ENCODE measurements at regions not wholly inside any gene's neighbourhood (a gene's known extent, or its start where the extent isn't known, plus 50 kb on each side); places are given as distances from the start of the nearest gene placed in this dataset.

DNA sequence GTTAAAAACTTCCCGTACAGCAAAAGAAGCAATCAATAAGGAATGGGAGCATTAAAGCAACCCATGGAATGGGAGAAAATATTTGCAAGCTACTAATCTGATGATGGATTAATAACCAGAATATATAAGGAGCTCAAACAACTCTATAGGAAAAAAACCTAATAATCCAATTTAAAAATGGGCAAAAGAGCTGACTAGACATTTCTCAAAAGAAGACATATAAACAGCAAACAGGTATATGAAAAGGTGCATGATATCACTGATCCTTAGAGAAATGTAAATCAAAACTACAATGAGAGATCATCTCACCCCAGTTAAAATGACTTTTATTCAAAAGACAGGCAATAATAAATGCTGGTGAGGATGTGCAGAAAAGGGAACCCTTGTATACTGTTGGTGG lies 52.7 kb upstream of the POU1F1 start:
- TF ChIP-seq, protein P1, sequence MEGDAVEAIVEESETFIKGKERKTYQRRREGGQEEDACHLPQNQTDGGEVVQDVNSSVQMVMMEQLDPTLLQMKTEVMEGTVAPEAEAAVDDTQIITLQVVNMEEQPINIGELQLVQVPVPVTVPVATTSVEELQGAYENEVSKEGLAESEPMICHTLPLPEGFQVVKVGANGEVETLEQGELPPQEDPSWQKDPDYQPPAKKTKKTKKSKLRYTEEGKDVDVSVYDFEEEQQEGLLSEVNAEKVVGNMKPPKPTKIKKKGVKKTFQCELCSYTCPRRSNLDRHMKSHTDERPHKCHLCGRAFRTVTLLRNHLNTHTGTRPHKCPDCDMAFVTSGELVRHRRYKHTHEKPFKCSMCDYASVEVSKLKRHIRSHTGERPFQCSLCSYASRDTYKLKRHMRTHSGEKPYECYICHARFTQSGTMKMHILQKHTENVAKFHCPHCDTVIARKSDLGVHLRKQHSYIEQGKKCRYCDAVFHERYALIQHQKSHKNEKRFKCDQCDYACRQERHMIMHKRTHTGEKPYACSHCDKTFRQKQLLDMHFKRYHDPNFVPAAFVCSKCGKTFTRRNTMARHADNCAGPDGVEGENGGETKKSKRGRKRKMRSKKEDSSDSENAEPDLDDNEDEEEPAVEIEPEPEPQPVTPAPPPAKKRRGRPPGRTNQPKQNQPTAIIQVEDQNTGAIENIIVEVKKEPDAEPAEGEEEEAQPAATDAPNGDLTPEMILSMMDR (IDR thresholded peaks at IDR 0.05), result no peak
- no peak for TF ChIP-seq POLR2A (IDR thresholded peaks at IDR 0.05)

All from body of pancreas (tissue), 4 donors.